ENCODE measurements at regions not wholly inside any gene's neighbourhood (a gene's known extent, or its start where the extent isn't known, plus 50 kb on each side); places are given as distances from the start of the nearest gene placed in this dataset.
"Not testable (repeated sequence)": the region's sequence is repeated elsewhere in the genome, so short reads cannot be mapped to it uniquely, and the experiment has no call there.

DNA sequence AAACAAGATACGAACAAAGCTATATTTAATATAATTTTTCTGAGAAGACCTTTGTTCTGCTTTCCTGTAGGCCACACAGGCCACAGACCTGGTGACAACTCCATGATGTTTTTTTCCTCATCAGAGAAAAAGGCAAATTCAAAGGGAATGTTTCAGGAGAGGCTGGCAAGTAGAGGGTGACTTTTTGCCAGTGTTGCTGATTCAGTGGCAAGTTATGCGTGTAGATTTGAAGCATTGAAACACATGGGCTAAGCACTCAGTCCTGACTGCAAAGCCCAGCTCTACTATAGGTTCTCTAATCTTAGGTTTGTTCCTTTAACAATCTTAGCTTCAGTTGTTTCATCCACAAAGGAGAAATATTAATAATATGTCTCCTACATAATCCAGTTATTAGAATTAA, 499.8 kb downstream of the SUCLG1 start:
- DNase-seq, result no peak

GRCh38 chr2:83956991-83957390, 502.1 kb downstream of the SUCLG1 start:
- no peak for DNase-seq

- DNase-seq, result no peak
These were observed 505.4 kb downstream of the SUCLG1 start for GRCh38 chr2:83953697-83954096.

GRCh38 chr2:83951378-83951947, 507.6 kb downstream of the SUCLG1 start:
- no peak for DNase-seq

- DNase-seq, result no peak
These were observed 509.7 kb downstream of the SUCLG1 start for GRCh38 chr2:83949361-83949760.

DNA sequence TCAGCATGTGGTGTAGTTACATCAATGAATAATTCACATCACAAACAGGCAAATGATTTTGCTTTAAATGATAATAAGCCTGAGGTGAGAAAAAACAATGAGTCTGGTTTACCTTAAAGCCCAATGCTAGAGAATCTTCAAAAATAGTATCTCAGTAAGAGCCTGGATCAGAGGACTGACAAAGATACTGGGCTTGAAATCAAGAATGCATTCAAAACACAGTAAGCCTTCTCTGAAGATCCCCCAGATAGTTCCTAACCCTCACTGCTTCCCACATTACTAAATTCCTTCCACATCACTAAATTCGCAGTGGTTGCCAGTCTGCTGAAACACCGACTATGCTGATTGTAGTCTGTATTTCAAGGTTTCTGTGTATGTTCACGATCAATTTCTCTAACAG, 514.9 kb downstream of the SUCLG1 start:
- no peak for DNase-seq

DNA sequence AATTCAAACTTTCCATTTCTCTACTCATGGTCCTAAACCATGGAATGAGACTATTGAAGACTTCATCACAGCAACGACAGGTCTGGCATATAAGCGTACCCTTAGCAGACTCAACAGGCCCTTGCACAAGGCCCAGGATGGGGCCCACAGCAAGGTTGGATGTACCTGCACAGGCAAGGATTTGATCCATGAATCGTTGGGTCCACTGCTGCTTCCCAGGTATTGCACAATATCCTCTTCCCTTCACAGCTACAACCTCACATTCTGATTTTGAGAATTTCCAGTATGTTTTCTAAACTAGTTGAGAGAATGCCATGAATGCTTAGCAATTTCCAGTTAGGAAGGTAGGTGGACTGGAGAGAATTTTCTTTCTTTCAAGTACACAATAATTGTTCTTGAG, 515.8 kb downstream of the SUCLG1 start:
- no peak for DNase-seq

DNA sequence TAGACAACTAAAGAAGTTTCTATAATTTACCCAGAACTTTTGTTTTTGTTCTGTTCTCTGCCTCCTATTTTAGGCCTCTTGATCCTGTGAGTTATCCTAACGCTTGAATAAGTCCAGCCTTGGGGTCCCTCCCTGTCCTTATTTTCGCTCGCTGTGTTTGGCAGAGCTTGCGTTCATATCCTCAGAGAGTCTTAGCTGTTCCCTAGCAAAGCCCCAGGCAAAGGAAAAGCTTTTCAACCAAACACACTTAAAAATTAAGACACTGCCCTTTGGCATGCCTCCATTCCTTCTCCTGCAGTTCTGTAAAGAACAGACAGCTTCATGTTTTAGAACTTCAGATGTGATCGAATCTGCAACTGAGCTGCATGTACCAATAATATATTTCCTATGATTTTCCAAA, 517.2 kb downstream of the SUCLG1 start:
- no peak for DNase-seq

- no peak for DNase-seq
These were observed 525.3 kb downstream of the SUCLG1 start for GRCh38 chr2:83933749-83934148.

DNA sequence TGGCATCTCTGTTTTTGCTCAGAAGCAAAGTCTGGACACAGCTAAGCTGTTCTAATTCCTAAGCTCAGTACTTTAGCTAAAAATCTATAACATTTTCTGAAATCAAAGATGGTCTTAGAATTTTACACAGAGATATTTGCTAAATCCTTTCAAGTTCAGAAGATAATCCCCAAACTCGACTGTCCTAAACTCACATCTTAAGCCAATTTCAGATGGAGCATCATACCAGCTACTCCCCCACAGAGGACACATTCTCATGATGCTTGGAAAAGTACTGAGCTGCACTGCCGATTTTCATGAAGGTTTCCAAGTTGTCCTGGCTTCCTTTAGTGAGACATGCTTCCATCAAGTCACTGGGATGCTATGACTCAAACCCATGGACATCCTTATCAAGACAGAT, 535.5 kb downstream of the SUCLG1 start:
- DNase-seq, result no peak

GRCh38 chr2:83916559-83916958, 542.5 kb downstream of the SUCLG1 start:
- no peak for DNase-seq

DNA sequence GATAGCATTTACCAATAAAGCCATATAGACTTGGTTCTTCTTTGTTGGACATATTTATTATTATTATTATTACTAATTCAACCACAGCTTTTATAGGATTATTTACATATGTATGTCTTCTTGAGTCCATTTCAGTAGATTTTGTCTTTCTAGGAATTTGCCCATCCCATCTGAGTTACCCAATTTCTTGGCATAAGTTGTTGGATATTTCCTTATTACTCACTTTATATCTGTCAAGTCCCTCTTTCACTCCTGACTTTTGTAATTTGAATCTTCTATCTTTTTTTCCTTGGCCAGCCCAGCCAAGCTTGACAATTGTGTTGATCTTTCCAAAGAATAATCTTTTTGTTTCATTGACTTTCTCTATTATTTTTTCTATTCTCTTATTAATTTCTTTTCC, 543.7 kb downstream of the SUCLG1 start:
- no peak for DNase-seq

- DNase-seq, result no peak
These were observed 550.3 kb downstream of the SUCLG1 start for GRCh38 chr2:83908750-83909149.

GRCh38 chr2:83901317-83901716, 557.8 kb downstream of the SUCLG1 start:
- no peak for DNase-seq

GRCh38 chr2:83900862-83901261, 558.2 kb downstream of the SUCLG1 start:
- no peak for DNase-seq

DNA sequence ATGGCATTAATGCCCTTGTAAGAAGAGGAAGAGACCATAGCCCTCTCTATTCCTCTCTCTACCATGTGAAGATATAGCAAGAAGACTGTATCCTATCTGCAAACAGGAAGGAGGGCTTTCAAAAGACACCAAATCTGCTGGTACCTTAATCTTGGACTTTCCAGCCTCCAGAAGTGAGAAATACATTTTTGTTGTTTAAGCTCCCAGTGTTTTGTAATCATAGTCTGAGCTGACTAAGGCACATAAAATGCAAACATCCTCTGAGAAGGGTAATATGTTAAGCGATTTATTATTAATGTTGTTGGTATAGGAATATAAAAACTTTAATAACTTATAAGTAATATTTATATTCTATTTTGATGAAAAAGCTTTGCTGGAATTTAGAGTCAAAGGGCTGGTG, 559.8 kb downstream of the SUCLG1 start:
- no peak for DNase-seq

- no peak for DNase-seq
These were observed 564.1 kb downstream of the SUCLG1 start for GRCh38 chr2:83894976-83895375.

- DNase-seq, result no peak
These were observed 571.3 kb downstream of the SUCLG1 start for GRCh38 chr2:83887757-83888156.

DNA sequence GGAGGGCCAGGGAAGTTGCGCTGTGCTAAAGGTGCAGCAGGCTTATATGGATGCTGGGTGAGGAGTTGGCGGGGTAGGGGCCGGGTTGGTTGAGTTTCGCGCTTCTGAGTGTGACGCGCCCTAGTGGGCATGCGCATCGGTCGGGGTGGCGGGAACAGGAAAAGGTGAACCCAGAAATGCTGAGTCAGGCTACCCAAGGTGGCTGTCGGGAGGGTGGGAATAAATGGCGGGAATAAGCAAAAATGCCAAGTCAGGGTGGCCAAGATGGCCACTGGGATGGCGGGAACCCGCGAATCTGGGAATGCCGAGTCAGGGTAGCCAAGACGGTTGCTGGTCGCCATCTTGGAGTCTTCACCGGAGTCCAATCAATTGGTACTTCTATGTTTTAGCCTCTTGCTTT, 580.0 kb downstream of the SUCLG1 start:
- DNase-seq, result no peak

DNA sequence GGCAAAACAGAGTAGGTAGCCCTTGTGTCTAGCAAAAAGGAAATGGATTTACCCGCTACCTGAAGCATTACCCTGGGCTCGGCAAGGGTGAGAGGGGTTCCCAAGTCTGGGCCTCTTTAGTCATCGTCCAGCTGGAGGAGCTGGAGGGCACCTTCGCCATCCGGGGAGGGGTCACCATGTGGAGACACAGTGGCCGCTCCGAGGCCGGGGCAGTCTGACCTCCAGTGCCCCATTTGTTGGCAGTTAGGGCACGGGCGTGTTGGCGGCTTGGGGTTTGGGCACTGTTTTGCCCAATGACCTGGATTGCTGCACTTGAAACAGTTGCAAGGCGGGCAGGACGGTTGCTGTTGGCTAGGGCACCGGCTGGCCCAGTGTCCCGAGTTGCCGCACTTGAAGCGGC, 581.8 kb downstream of the SUCLG1 start:
- not testable (repeated sequence) for DNase-seq

GRCh38 chr2:83874712-83875430, 584.2 kb downstream of the SUCLG1 start:
- DNase-seq, result no peak

DNA sequence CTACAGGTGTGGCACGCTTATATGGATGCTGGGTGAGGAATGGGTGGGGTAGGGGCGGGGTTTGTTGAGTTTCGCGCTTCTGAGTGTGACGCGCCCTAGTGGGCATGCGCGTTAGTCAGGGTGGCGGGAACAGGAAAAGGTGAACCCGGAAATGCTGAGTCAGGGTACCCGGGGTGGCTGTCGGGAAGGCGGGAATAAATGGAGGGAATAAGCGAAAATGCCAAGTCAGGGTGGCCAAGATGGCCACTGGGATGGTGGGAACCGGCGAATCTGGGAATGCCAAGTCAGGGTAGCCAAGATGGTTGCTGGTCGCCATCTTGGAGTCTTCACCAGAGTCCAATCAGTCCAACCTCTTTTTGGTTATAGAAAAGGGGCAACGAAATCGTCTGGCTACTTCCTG, 585.0 kb downstream of the SUCLG1 start:
- DNase-seq, result no peak

DNA sequence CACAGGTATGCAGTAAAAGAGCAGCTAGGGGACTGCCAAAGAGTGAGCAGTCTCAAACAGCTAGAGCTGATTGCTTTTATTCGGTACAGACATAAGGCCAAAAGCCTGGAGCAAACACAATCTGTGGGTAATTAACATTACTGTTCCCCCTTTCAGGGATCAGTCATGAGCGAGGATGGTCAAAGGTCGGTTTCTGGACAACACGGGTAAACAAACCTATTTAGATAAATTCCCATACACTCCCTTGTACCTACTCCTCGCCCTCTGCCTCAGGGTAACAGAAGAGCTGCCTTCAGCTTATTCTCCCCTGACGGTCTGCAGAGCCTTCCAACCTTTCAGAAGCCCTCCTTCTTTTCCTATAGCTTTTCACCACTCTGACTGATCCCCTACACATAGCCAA, 586.0 kb downstream of the SUCLG1 start:
- DNase-seq, result no peak

- DNase-seq, result no peak
These were observed 592.9 kb downstream of the SUCLG1 start for GRCh38 chr2:83866211-83866610.

DNA sequence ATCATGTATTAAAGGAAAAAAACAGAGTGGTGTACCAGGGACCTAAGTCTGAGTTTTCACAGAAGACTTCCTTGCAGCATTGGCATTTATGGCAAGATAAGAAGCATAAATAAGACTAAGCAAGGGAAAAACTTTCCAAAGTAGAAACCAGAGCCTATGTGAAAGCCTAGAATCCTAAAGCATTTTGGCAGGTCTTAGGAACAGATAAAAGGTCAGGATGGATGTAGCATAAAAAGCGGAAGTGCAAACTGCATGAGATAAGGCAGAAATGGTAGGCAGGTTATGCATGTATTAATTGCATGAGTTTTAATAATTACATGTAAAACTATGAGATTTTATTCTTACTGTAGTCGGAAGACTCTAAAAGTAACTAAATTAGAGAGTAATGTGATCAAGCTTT, 596.5 kb downstream of the SUCLG1 start:
- no peak for DNase-seq
